Activated naive CD4-positive, alpha-beta T cell treated with anti-CD3 and anti-CD28 coated beads, Interleukin-2, amount 10 ng/mL, durations not matched to agents 7 days and 5 days (primary cell): ENCODE measurements at regions not wholly inside any gene's neighbourhood (a gene's known extent, or its start where the extent isn't known, plus 50 kb on each side); places are given as distances from the start of the nearest gene placed in this dataset.

Experiments used
- CTCF ChIA-PET: fragments of 350-600 bp; sonication (Branson Sonifier 250); formaldehyde crosslinking; loops from one replicate; lab custom pipeline; 2021; ENCODE audit warnings: antibody characterized with exemption; lab: Charles Lee
- DNase-seq: peaks from one replicate; pipeline ENCODE4 v3.0.0-alpha.2; 2020
- H3K27ac Mint-ChIP-seq: one replicate; pipeline ENCODE4 v1.8.0; 2021; ENCODE audit warnings: mild to moderate bottlenecking, moderate library complexity, mixed read lengths
- H3K27me3 Mint-ChIP-seq: one replicate; pipeline ENCODE4 v1.8.0; 2021; ENCODE audit warnings: mild to moderate bottlenecking, mixed read lengths
- H3K36me3 Mint-ChIP-seq: one replicate; pipeline ENCODE4 v1.8.0; 2021; ENCODE audit warnings: mixed read lengths
- H3K4me1 Mint-ChIP-seq: one replicate; pipeline ENCODE4 v1.8.0; 2021; ENCODE audit warnings: mixed read lengths
- H3K4me3 Mint-ChIP-seq: one replicate; pipeline ENCODE4 v1.8.0; 2021; ENCODE audit warnings: mild to moderate bottlenecking, moderate library complexity, mixed read lengths
- H3K9me3 Mint-ChIP-seq: one replicate; pipeline ENCODE4 v1.8.0; 2021; ENCODE audit warnings: mixed read lengths

- CTCF ChIA-PET = no interaction called here
- H3K4me1 Mint-ChIP-seq = no peaks in the 10 kb centered on the region
- H3K9me3 Mint-ChIP-seq = no peaks in the 10 kb centered on the region
- no peak overlapping the region for H3K27ac Mint-ChIP-seq
- no peak for DNase-seq
- H3K4me3 Mint-ChIP-seq = no peak overlapping the region
- H3K27me3 Mint-ChIP-seq = peaks cover 5% of the 10 kb centered on the region
- H3K36me3 Mint-ChIP-seq = no peaks in the 10 kb centered on the region
These were observed 60.1 kb upstream of the LMNB1 start for GRCh38 chr5:126716861-126717260.

GRCh38 chr5:126718236-126718868, 58.6 kb upstream of the LMNB1 start:
- CTCF ChIA-PET = no interaction called here
- Mint-ChIP-seq H3K36me3 (no peaks in the 10 kb centered on the region), H3K4me3 (no peak overlapping the region), H3K4me1 (no peaks in the 10 kb centered on the region), H3K27me3 (peaks cover 5% of the 10 kb centered on the region), H3K9me3 (no peaks in the 10 kb centered on the region), H3K27ac (no peak overlapping the region)
- DNase-seq = no peak

GRCh38 chr5:126720369-126720768, 56.6 kb upstream of the LMNB1 start:
- Mint-ChIP-seq H3K36me3 (no peaks in the 10 kb centered on the region), H3K27ac (no peak overlapping the region), H3K27me3 (peaks cover 12% of the 10 kb centered on the region), H3K9me3 (no peaks in the 10 kb centered on the region), H3K4me3 (no peak overlapping the region), H3K4me1 (no peaks in the 10 kb centered on the region)
- DNase-seq = no peak
- CTCF ChIA-PET = no interaction called here

GRCh38 chr5:126723643-126724042, 53.3 kb upstream of the LMNB1 start:
- H3K4me3 Mint-ChIP-seq = no peak overlapping the region
- H3K9me3 Mint-ChIP-seq = no peaks in the 10 kb centered on the region
- no peaks in the 10 kb centered on the region for H3K36me3 Mint-ChIP-seq
- H3K27ac Mint-ChIP-seq = no peak overlapping the region
- H3K27me3 Mint-ChIP-seq = peaks cover 15% of the 10 kb centered on the region
- CTCF ChIA-PET = interaction anchor here (1.0 to 1.5 kb wide), 2 partner anchors 43 to 56 kb away, joined by 3 read pairs; no protein-coding TSS in a partner anchor
- no peak for DNase-seq
- H3K4me1 Mint-ChIP-seq = no peaks in the 10 kb centered on the region
